Hepatic stellate cell (primary cell): ENCODE measurements at regions not wholly inside any gene's neighbourhood (a gene's known extent, or its start where the extent isn't known, plus 50 kb on each side); places are given as distances from the start of the nearest gene placed in this dataset.

Experiments used
- DNase-seq: peaks from one replicate; pipeline ENCODE4 v3.0.0; 2011; ENCODE audit warnings: low spot score

- no peak for DNase-seq
Observed at GRCh38 chr3:74564560-74564959, 49.9 kb downstream of the CNTN3 start.

DNA sequence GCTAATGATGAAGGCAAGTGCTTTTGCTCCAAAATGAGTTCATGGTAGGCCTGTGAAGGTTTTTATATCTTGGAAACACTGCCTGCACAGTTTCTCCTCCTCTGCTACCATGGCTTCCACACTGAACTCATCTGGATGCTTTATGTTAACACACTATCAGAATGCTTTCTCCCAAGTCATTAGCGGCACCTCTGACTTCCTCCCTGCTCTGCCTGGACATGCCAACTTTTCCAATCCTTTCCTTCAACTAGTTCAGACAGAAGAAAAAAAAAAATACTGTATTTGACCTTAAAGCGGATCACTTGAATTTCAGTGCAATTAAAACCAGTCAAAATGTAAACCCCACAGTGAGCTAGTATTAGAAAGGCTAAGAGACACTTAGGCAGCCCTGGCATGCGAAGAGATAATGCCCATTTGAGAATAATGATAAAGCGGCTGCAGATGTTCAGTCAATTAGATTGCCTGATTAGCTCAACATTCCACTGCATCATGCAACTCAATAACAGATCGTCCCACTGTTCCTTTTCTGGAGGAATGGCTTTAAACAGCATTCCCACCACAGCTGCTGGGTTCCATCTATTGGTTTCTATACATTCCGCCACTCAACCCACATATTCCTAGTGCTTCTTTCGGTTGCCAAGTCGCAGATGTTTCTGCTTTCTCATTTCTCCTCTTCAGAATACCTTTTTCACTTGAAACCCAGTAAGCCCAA is 51.7 kb downstream of the CNTN3 start:
- no peak for DNase-seq

- peak; percentile 9 for DNase-seq
Observed at GRCh38 chr3:74561881-74562280, 52.6 kb downstream of the CNTN3 start.

GRCh38 chr3:74559261-74559660 is 55.2 kb downstream of the CNTN3 start:
- no peak for DNase-seq

- DNase-seq: no peak
Observed at GRCh38 chr3:74550686-74551085, 63.8 kb downstream of the CNTN3 start.

DNA sequence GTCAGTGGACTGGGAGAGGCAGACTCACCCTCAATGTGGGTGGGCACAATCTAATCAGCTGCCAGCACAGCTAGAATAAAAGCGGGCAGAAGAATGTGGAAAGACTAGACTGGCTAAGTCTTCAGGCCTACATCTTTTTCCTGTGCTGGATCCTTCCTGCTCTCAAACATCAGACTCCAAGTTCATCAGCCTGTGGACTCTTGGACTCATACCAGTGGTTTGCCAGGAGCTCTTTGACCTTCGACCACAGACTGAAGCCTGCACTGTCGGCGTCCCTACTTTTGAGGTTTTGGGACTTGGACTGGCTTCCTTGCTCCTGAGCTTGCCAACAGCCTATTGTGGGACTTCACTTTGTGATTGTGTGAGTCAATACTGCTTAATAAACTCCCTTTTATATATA is 68.0 kb downstream of the CNTN3 start:
- DNase-seq: no peak

GRCh38 chr3:74542441-74542840 is 72.0 kb downstream of the CNTN3 start:
- no peak for DNase-seq

GRCh38 chr3:74539876-74540275 is 74.6 kb downstream of the CNTN3 start:
- no peak for DNase-seq

GRCh38 chr3:74538669-74539068 is 75.8 kb downstream of the CNTN3 start:
- no peak for DNase-seq

DNA sequence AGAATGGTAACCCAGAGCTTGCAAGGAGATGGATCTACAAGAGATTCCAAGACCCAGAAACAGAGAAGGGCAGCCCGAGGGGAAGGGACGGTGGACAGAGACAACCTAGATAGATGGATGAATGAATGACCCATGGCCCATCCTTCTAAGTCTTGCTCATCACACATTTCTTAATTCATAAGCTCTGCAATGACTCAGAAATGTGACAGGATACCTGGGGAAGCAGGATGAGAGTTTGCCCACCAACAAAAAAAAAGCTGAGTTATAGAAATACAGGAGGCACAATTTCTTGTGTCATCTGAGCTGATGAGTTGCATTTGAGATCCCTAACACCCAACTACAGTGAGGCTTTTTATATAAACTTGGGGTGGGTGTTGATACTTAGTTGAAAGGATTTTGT is 76.6 kb downstream of the CNTN3 start:
- DNase-seq: no peak

GRCh38 chr3:74537164-74537563 is 77.3 kb downstream of the CNTN3 start:
- DNase-seq: peak; percentile 11

- DNase-seq: no peak
Observed at GRCh38 chr3:74535281-74535680, 79.2 kb downstream of the CNTN3 start.

- DNase-seq: no peak
Observed at GRCh38 chr3:74534611-74535010, 79.8 kb downstream of the CNTN3 start.

GRCh38 chr3:74532446-74532845 is 82.0 kb downstream of the CNTN3 start:
- peak; percentile 21 for DNase-seq

GRCh38 chr3:74531491-74531890 is 83.0 kb downstream of the CNTN3 start:
- DNase-seq: no peak

GRCh38 chr3:74529145-74529544 is 85.3 kb downstream of the CNTN3 start:
- no peak for DNase-seq

GRCh38 chr3:74527566-74527965 is 86.9 kb downstream of the CNTN3 start:
- DNase-seq: no peak

DNA sequence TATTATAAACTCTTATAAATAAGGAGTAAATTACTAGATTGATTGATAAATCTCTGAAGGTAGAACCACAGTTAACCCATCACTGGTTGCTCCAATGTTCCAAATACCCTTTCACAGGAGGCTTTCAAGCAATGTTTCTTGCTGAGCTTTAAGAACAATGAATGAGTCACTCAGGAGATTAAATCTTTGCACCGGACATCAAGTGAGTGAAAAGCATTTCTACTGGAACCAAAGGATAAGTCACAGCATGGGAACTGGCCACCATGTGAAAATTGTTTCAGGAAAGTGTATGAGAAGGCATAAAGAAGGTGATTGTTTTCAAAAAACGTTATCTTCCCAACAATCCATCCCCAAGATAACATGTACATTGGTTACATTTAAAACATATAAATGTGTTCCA is 90.6 kb downstream of the CNTN3 start:
- no peak for DNase-seq

DNA sequence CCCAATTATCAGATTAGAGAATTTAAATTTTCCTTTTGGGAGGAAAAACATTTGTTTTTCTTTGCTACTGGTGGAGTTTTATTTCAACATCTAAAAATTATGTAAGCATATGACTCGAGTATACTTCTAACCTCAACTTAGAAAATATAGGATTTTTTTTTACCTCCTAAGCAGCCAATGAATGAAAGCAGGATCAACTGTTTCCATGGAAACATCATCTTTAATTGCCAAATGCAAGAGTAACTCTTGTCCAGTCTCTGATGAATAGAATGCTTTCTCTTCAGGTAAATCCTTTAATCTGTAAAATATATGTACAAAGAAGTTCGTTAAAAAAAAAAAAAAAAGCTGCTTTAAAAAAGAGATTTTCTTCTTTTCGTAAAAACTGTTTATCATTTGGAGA is 93.6 kb downstream of the CNTN3 start:
- DNase-seq: no peak

DNA sequence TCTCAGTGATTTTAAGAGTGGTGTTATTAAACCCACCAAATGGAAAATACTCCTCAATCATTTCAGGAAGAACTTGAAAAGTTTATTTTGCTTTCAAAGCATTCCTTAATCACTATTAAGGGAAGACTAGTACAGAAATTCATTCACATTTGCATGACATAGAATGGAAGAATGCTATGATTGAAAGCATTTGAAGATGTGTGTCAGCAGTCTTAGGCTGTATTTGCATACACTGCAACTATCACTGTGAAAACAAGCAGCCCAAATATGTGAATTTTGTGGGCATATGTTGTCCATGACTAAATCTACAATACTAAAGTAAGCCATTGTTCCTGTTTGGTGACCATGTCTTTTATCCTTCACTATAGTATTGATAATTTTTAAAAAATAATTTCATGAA is 95.8 kb downstream of the CNTN3 start:
- DNase-seq: no peak

- DNase-seq: no peak
Observed at GRCh38 chr3:74516019-74516418, 98.4 kb downstream of the CNTN3 start.

DNA sequence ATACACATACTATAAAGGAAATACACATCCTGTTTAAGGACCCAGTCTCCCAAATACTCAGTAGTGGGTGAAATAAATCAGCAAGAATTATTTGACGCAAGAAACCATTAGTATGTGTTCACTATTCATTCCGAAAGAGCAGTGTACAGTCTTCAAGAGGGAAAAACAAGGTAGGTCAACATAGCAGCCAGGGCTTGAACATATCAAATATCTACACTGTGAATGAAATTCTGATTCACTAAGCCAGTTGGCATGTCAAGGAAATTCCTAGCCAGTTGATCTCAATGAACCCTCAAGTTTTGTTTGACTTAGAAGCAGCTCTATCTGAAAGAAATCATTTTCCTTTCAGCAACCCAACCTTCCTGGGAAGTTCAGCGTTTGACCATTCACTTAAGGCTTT is 99.0 kb downstream of the CNTN3 start:
- DNase-seq: no peak

DNA sequence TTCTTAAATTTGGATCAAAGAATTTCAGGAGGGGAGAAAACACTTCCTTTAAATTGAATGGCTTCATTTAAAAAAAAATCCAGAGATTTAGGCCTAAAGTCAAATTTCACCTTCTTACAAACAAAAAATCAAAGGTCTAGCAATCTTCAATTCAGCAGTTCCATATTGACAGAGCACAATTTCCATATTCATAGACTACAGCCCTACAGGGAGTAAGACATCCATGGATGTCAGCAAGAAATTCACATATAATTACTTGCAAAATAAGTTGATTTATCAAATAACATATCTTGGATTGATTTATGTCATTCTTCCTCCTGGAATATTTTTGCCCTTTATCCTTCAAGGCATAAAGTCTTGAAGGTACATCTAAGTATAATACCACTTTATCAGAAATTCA is 103.4 kb downstream of the CNTN3 start:
- DNase-seq: no peak

DNA sequence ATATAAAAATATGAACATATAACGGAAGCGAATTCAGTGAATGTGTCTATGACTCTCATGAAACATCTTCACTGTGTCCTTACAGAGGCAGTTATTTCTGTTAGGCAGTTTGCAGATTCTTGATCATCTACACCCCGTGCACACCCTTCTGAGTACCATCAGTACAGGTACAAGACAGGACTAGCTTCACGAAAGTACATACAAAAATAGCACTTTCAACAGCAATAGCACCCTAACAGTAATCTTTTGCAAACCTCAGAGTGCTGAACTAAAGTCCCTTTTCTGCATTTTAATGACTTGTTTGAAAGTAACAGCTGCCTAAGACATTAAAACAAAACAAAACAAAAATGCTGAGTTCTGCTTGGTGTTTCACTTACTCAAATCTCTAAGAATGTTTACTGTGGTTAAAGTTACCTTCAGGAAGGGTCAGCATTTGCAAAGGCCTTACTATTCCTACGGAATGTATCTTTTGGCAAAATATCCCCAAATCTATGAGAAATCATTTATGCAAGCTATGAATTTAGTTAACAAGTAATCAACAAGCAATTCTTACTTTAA is 104.1 kb downstream of the CNTN3 start:
- DNase-seq: no peak
